Trophoblast cell (in vitro differentiated cells and primary cell): ENCODE measurements at regions not wholly inside any gene's neighbourhood (a gene's known extent, or its start where the extent isn't known, plus 50 kb on each side); places are given as distances from the start of the nearest gene placed in this dataset.
"Not testable (repeated sequence)": the region's sequence is repeated elsewhere in the genome, so short reads cannot be mapped to it uniquely, and the experiment has no call there.

Experiments used
- DNase-seq, 2 donors: peaks; one replicate each; pipeline ENCODE4 v3.0.0-alpha.2; 2016
- H2AFZ ChIP-seq: 2 replicates; pipeline ENCODE4 v1.6.1; 2013; ENCODE audit warnings: low read length, moderate library complexity, mild to moderate bottlenecking; ENCODE audit not compliant: insufficient read depth, poor library complexity
- H2AK5ac ChIP-seq: 2 replicates; pipeline ENCODE4 v1.6.1; 2013; ENCODE audit warnings: mild to moderate bottlenecking, low read length
- H2BK120ac ChIP-seq: 2 replicates; pipeline ENCODE4 v1.6.1; 2013; ENCODE audit warnings: low read length, mild to moderate bottlenecking, moderate library complexity; ENCODE audit not compliant: insufficient read depth, poor library complexity
- H2BK12ac ChIP-seq: 2 replicates; pipeline ENCODE4 v1.6.1; 2013; ENCODE audit warnings: mild to moderate bottlenecking, low read length, moderate library complexity
- H2BK5ac ChIP-seq: 2 replicates; pipeline ENCODE4 v1.6.1; 2013; ENCODE audit warnings: low read length, low read depth, moderate library complexity, mild to moderate bottlenecking; ENCODE audit not compliant: poor library complexity
- H3K14ac ChIP-seq: 2 replicates; pipeline ENCODE4 v1.6.1; 2013; ENCODE audit warnings: mild to moderate bottlenecking, low read length
- H3K18ac ChIP-seq: 2 replicates; pipeline ENCODE4 v1.6.1; 2013; ENCODE audit warnings: mild to moderate bottlenecking, low read length
- H3K23ac ChIP-seq: 2 replicates; pipeline ENCODE4 v1.6.1; 2013; ENCODE audit warnings: low read length
- H3K27ac ChIP-seq: 2 replicates; pipeline ENCODE4 v1.5.1; 2013; ENCODE audit warnings: low read depth, mild to moderate bottlenecking, inconsistent platforms, low read length, moderate library complexity
- H3K27me3 ChIP-seq: 2 replicates; pipeline ENCODE4 v1.6.1; 2013; ENCODE audit warnings: inconsistent platforms, mild to moderate bottlenecking, low read length, moderate library complexity; ENCODE audit not compliant: insufficient read depth
- H3K36me3 ChIP-seq, 2 experiments: 1 replicate in 1 of 2; 2 replicates in 1 of 2; pipeline ENCODE4 v1.6.1; 2013; ENCODE audit warnings: low read length in 2 of 2, mild to moderate bottlenecking in 2 of 2, moderate library complexity in 1 of 2; ENCODE audit not compliant: insufficient read depth in 2 of 2, control insufficient read depth in 1 of 2
- H3K4ac ChIP-seq: 2 replicates; pipeline ENCODE4 v1.6.1; 2013; ENCODE audit warnings: low read depth, mild to moderate bottlenecking, low read length, moderate library complexity
- H3K4me1 ChIP-seq, 2 experiments: 1 replicate in 1 of 2; 2 replicates in 1 of 2; pipeline ENCODE4 v1.6.1; 2013; ENCODE audit warnings: low read length in 2 of 2, mild to moderate bottlenecking in 2 of 2, moderate library complexity in 1 of 2; ENCODE audit not compliant: insufficient read depth in 2 of 2, control insufficient read depth in 1 of 2
- H3K4me2 ChIP-seq: 2 replicates; pipeline ENCODE4 v1.6.1; 2013; ENCODE audit warnings: inconsistent platforms, mild to moderate bottlenecking, low read length, moderate library complexity
- H3K4me3 ChIP-seq: 2 replicates; pipeline ENCODE4 v1.5.1; 2013; ENCODE audit warnings: mild to moderate bottlenecking, low read depth, low read length, inconsistent platforms
- H3K79me1 ChIP-seq: one replicate; pipeline ENCODE4 v1.6.1; 2013; ENCODE audit warnings: low read length
- H3K79me2 ChIP-seq: 2 replicates; pipeline ENCODE4 v1.6.1; 2013; ENCODE audit warnings: low read length, mild to moderate bottlenecking; ENCODE audit not compliant: control insufficient read depth, insufficient read depth, poor library complexity
- H3K9ac ChIP-seq: 2 replicates; pipeline ENCODE4 v1.6.1; 2013; ENCODE audit warnings: mild to moderate bottlenecking, low read length
- H3K9me3 ChIP-seq: 2 replicates; pipeline ENCODE4 v1.6.1; 2013; ENCODE audit warnings: low read depth, mild to moderate bottlenecking, control low read depth, inconsistent platforms, low read length; ENCODE audit not compliant: insufficient read depth
- H4K12ac ChIP-seq: 2 replicates; pipeline ENCODE4 v1.6.1; 2013; ENCODE audit warnings: low read depth, mild to moderate bottlenecking, low read length, moderate library complexity
- H4K8ac ChIP-seq: 2 replicates; pipeline ENCODE4 v1.6.1; 2013; ENCODE audit warnings: low read depth, mild to moderate bottlenecking, low read length, moderate library complexity
- H4K91ac ChIP-seq: one replicate; pipeline ENCODE4 v1.6.1; 2013; ENCODE audit warnings: low read depth, mild to moderate bottlenecking, low read length, moderate library complexity
- whole genome bisulfite sequencing: extraction: QIAGEN DNeasy Blood & Tissue Kit; methylation state at CpG from one replicate; pipeline ENCODE4 v1.1.7; 2013; ENCODE audit warnings: missing lambda C conversion rate; ENCODE audit not compliant: insufficient read length, insufficient coverage; ENCODE audit errors: extremely low coverage; 5-methylcytosine and 5-hydroxymethylcytosine counted together

GRCh38 chr4:117704721-117705120, 329.6 kb upstream of the NDST3 start:
- H3K27ac ChIP-seq, result no peak overlapping the region
- no peak overlapping the region for H2BK12ac ChIP-seq
- H3K18ac ChIP-seq, result no peak overlapping the region
- H3K9ac ChIP-seq, result no peak overlapping the region
- no peak overlapping the region for H4K12ac ChIP-seq
- no peaks in the 10 kb centered on the region for H3K36me3 ChIP-seq
- no peaks in the 10 kb centered on the region for H3K4me1 ChIP-seq
- no peak for DNase-seq
- no peak overlapping the region for H4K91ac ChIP-seq
- H3K4me3 ChIP-seq, result no peak overlapping the region
- no peak overlapping the region for H3K4me2 ChIP-seq
- no peaks in the 10 kb centered on the region for H3K9me3 ChIP-seq
- H4K8ac ChIP-seq, result no peak overlapping the region
- no peaks in the 10 kb centered on the region for H3K27me3 ChIP-seq
- no peak overlapping the region for H3K23ac ChIP-seq
- H3K79me1 ChIP-seq, result no peaks in the 10 kb centered on the region
- H2AFZ ChIP-seq, result no peak overlapping the region
- no peak overlapping the region for H2AK5ac ChIP-seq
- no peaks in the 10 kb centered on the region for H3K79me2 ChIP-seq
- H2BK5ac ChIP-seq, result no peak overlapping the region
- no CpG with 5 or more reads among the region's 2 CpGs for WGBS
- no peak overlapping the region for H3K4ac ChIP-seq
- no peak overlapping the region for H2BK120ac ChIP-seq
- no peak overlapping the region for H3K14ac ChIP-seq

- Histone ChIP-seq H3K4me2 (no peak overlapping the region), H2AFZ (no peak overlapping the region), H3K79me1 (no peaks in the 10 kb centered on the region), H3K27ac (no peak overlapping the region), H2BK12ac (no peak overlapping the region), H3K18ac (no peak overlapping the region), H3K36me3 (no peaks in the 10 kb centered on the region), H4K91ac (no peak overlapping the region), H2BK5ac (no peak overlapping the region), H3K23ac (no peak overlapping the region), H4K8ac (no peak overlapping the region), H3K27me3 (no peaks in the 10 kb centered on the region), H3K9ac (no peak overlapping the region), H3K4me1 (no peaks in the 10 kb centered on the region), H2AK5ac (no peak overlapping the region), H4K12ac (no peak overlapping the region), H3K14ac (no peak overlapping the region), H2BK120ac (no peak overlapping the region), H3K4me3 (no peak overlapping the region), H3K79me2 (no peaks in the 10 kb centered on the region), H3K9me3 (no peaks in the 10 kb centered on the region), H3K4ac (no peak overlapping the region)
- WGBS, result no CpG with 5 or more reads among the region's 1 CpG
- DNase-seq, result no peak
Measured at GRCh38 chr4:117740736-117741135, 293.6 kb upstream of the NDST3 start.

GRCh38 chr4:117745379-117745778, 288.9 kb upstream of the NDST3 start:
- H3K79me1 ChIP-seq, H3K23ac ChIP-seq, H2BK12ac ChIP-seq, H3K14ac ChIP-seq, H4K8ac ChIP-seq, H3K27ac ChIP-seq, DNase-seq, H2BK120ac ChIP-seq, H3K4me2 ChIP-seq, H2AK5ac ChIP-seq, H3K9me3 ChIP-seq, H3K79me2 ChIP-seq, H4K12ac ChIP-seq, H3K4ac ChIP-seq, H3K36me3 ChIP-seq, H3K4me3 ChIP-seq, H3K18ac ChIP-seq, H3K4me1 ChIP-seq, H2AFZ ChIP-seq, H3K9ac ChIP-seq, H2BK5ac ChIP-seq, H4K91ac ChIP-seq, H3K27me3 ChIP-seq: not testable (repeated sequence)
- WGBS, result no CpG with 5 or more reads among the region's 1 CpG

- Histone ChIP-seq H3K36me3 (no peaks in the 10 kb centered on the region), H3K79me2 (no peaks in the 10 kb centered on the region), H3K9me3 (peaks cover 4% of the 10 kb centered on the region), H3K9ac (no peak overlapping the region), H3K18ac (no peak overlapping the region), H3K27ac (no peak overlapping the region), H4K12ac (no peak overlapping the region), H2AK5ac (no peak overlapping the region), H4K91ac (no peak overlapping the region), H3K4me1 (no peaks in the 10 kb centered on the region), H3K23ac (no peak overlapping the region), H3K79me1 (no peaks in the 10 kb centered on the region), H2BK5ac (no peak overlapping the region), H3K4me3 (no peak overlapping the region), H3K4ac (no peak overlapping the region), H3K14ac (no peak overlapping the region), H4K8ac (no peak overlapping the region), H2BK12ac (no peak overlapping the region), H2BK120ac (no peak overlapping the region), H3K4me2 (no peak overlapping the region), H3K27me3 (no peaks in the 10 kb centered on the region), H2AFZ (no peak overlapping the region)
- DNase-seq, result no peak
- WGBS, result no CpG with 5 or more reads among the region's 1 CpG
Measured at GRCh38 chr4:117755438-117755837, 278.8 kb upstream of the NDST3 start.
